Immature natural killer cell (primary cell): ENCODE measurements at regions not wholly inside any gene's neighbourhood (a gene's known extent, or its start where the extent isn't known, plus 50 kb on each side); places are given as distances from the start of the nearest gene placed in this dataset.

Experiments
- DNase-seq, 3 donors: peaks; one replicate each; pipeline ENCODE4 v3.0.0; 2022; ENCODE audit warnings: mixed read lengths in 1 of 3
- H3K27ac Mint-ChIP-seq, 6 donors: one replicate each; pipeline ENCODE4 v1.8.0; 2020; ENCODE audit warnings: mixed read lengths in 6 of 6, mild to moderate bottlenecking in 5 of 6, inconsistent platforms in 4 of 6, moderate library complexity in 3 of 6
- H3K27me3 Mint-ChIP-seq, 3 donors: one replicate each; pipeline ENCODE4 v1.8.0; 2020 to 2021; ENCODE audit warnings: low read depth in 3 of 3, mild to moderate bottlenecking in 3 of 3, mixed read lengths in 3 of 3, moderate library complexity in 3 of 3, inconsistent platforms in 1 of 3
- H3K36me3 Mint-ChIP-seq, 3 donors: one replicate each; pipeline ENCODE4 v1.8.0; 2020; ENCODE audit warnings: mixed read lengths in 3 of 3, inconsistent platforms in 2 of 3, mild to moderate bottlenecking in 2 of 3
- H3K4me1 Mint-ChIP-seq, 2 donors: one replicate each; pipeline ENCODE4 v1.8.0; 2020; ENCODE audit warnings: inconsistent platforms in 2 of 2, mild to moderate bottlenecking in 2 of 2, mixed read lengths in 2 of 2, moderate library complexity in 1 of 2
- H3K4me3 Mint-ChIP-seq, 5 donors: one replicate each; pipeline ENCODE4 v1.8.0; 2020; ENCODE audit warnings: mild to moderate bottlenecking in 5 of 5, mixed read lengths in 5 of 5, inconsistent platforms in 3 of 5, moderate library complexity in 3 of 5
- H3K9me3 Mint-ChIP-seq, 6 donors: one replicate each; pipeline ENCODE4 v1.8.0; 2020; ENCODE audit warnings: mild to moderate bottlenecking in 6 of 6, mixed read lengths in 6 of 6, inconsistent platforms in 4 of 6, moderate library complexity in 3 of 6

DNA sequence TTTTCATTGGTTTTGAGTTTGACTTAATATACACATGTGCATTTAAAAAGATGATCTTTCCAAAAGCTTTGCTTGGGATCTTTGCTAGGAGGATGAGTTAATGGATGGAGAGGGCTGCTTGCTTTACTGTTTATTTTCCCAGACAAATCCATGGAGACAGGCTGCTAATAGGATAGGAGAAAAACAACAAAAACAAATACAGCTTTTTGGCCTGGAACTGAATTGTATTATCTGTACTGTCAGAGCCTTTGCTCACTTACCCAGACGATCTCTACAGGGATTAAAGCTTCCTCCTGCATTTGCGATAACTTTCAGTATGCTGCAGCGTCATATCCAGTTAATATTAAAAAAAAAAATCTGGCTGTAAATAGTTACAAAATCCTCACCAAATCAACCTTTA, 190.8 kb upstream of the NUDT6 start:
- H3K4me1 Mint-ChIP-seq, result no peaks in the 10 kb centered on the region
- no peak overlapping the region for H3K4me3 Mint-ChIP-seq

DNA sequence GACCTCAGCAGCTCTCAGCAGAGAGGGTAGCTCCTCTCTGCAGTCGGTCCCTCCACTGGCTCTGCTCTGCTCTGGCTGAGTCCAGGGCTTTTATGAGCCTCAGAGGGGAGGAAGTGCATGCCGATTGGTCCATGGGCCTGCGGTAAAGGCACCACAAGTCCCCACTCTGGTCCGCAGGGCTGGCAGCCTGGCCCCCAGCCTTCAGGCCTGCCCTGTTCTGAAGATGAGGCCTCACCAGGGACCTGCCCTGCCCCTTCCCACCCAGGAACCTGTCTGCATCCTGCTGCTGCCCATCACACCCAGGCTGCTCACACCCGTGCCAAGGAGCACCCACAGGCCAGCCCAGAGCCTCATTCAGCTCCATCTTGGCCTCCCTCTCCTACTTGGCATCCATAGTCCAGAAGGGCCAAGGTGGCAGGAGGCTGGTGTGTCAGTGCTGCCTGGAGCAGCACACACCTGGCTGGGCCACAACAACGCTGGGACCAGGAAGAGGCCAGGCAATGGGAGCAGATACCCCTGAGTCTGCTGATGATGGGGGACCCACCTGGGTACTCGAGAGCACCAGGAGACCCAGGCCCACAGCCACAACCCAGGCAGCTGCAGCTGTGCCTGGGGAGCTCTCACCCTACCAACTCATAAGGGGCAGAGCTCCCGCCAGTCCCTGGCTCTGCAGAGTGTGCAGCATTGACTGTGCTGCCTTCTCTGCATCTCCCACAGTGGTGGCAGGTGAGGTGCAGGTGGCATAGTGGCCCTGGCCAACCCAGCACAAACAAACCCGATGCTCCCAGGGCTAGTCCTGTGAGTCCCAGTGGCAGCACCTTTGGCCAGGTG, 191.9 kb upstream of the NUDT6 start:
- Mint-ChIP-seq H3K4me1 (no peaks in the 10 kb centered on the region), H3K9me3 (peaks cover 0 to 2% (median 0%) of the 10 kb centered on the region in 6 donors), H3K4me3 (no peak overlapping the region), H3K36me3 (peaks cover 0 to 4% (median 4%) of the 10 kb centered on the region in 3 donors), H3K27me3 (no peaks in the 10 kb centered on the region), H3K27ac (no peak overlapping the region)
- no peak for DNase-seq

More for the DNA sequence above, 190.8 kb upstream of the NUDT6 start:
- peaks cover 0 to 2% (median 0%) of the 10 kb centered on the region in 6 donors for H3K9me3 Mint-ChIP-seq
- H3K36me3 Mint-ChIP-seq, result peaks cover 0 to 4% (median 0%) of the 10 kb centered on the region in 3 donors
- H3K27ac Mint-ChIP-seq, result no peak overlapping the region
- DNase-seq, result no peak
- no peaks in the 10 kb centered on the region for H3K27me3 Mint-ChIP-seq

GRCh38 chr4:123114915-123115756, 192.7 kb upstream of the NUDT6 start:
- Mint-ChIP-seq H3K27ac (no peak overlapping the region), H3K9me3 (peaks cover 0 to 2% (median 0%) of the 10 kb centered on the region in 6 donors), H3K36me3 (peaks cover 0 to 8% (median 4%) of the 10 kb centered on the region in 3 donors), H3K4me3 (no peak overlapping the region), H3K4me1 (no peaks in the 10 kb centered on the region), H3K27me3 (no peaks in the 10 kb centered on the region)
- no peak for DNase-seq

- H3K27me3 Mint-ChIP-seq, result no peaks in the 10 kb centered on the region
- peaks cover 0 to 8% (median 4%) of the 10 kb centered on the region in 3 donors for H3K36me3 Mint-ChIP-seq
- no peak overlapping the region for H3K27ac Mint-ChIP-seq
- no peak for DNase-seq
- no peak overlapping the region for H3K4me3 Mint-ChIP-seq
- no peaks in the 10 kb centered on the region for H3K4me1 Mint-ChIP-seq
- peaks cover 0 to 2% (median 0%) of the 10 kb centered on the region in 6 donors for H3K9me3 Mint-ChIP-seq
These were observed 194.0 kb upstream of the NUDT6 start for GRCh38 chr4:123116412-123116811.

- H3K27ac Mint-ChIP-seq, result no peak overlapping the region
- no peak for DNase-seq
- no peaks in the 10 kb centered on the region for H3K4me1 Mint-ChIP-seq
These were observed 198.1 kb upstream of the NUDT6 start for GRCh38 chr4:123120473-123120872.

DNA sequence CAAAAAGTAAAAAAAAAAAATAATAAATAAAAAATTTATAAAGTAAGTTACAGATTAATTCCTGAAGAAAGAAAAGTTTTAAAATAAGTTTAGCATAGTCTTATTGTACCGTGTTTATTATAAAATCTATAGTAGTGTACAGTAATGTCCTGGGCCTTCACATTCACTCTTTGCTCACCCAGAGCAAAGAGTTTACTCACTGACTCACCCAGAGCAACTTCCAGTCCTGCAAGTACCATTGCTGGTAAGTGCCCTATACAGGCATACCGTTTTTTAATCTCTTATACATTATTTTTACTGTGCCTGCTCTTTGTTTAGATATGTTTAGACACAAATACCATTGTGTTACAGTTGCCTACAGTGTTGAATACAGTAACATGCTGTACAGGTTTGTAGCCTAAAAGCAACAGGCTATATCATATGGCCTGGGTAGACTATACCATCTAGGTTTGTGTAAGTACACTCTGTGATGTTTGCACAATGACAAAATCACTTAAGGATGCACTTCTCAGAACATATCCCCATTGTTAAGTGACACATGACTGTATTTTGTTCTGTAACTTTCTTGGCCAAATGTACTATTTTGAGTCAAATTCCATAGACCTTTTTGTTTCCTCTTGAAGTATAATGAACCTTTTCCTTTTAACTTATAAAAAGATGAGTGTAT, 199.0 kb upstream of the NUDT6 start:
- Mint-ChIP-seq H3K27me3 (no peaks in the 10 kb centered on the region), H3K36me3 (peaks cover 0 to 18% (median 7%) of the 10 kb centered on the region in 3 donors), H3K27ac (no peak overlapping the region), H3K9me3 (no peaks in the 10 kb centered on the region), H3K4me3 (no peak overlapping the region), H3K4me1 (no peaks in the 10 kb centered on the region)
- DNase-seq, result no peak

More at GRCh38 chr4:123120473-123120872, 198.1 kb upstream of the NUDT6 start:
- Mint-ChIP-seq H3K27me3 (no peaks in the 10 kb centered on the region), H3K9me3 (no peaks in the 10 kb centered on the region), H3K4me3 (no peak overlapping the region), H3K36me3 (peaks cover 0 to 9% (median 7%) of the 10 kb centered on the region in 3 donors)

GRCh38 chr4:123125477-123125876, 203.1 kb upstream of the NUDT6 start:
- no peak overlapping the region for H3K27ac Mint-ChIP-seq
- no peak overlapping the region for H3K4me3 Mint-ChIP-seq
- H3K9me3 Mint-ChIP-seq, result no peaks in the 10 kb centered on the region
- peaks cover 0 to 14% (median 3%) of the 10 kb centered on the region in 3 donors for H3K36me3 Mint-ChIP-seq
- no peaks in the 10 kb centered on the region for H3K27me3 Mint-ChIP-seq
- no peak for DNase-seq
- H3K4me1 Mint-ChIP-seq, result no peaks in the 10 kb centered on the region

DNA sequence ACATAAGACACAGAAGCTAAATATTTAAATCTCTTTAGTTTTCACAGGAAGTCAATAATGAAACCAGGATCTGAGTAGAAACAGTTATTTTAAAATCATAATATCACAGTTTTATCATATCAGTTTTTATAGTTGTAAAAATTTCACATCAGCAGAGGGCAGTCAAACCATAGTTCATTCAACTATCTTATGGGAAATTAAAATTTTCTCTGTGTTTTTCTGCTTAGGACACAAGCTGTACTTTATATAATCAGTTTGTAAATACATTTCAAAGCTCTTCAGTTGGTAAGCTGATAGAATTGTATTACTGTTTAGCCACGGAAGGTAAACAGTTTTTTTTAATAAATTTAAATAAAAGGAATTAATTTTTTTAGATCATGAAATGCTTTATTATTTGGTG, 204.8 kb upstream of the NUDT6 start:
- H3K36me3 Mint-ChIP-seq, result peaks cover 0 to 14% (median 3%) of the 10 kb centered on the region in 3 donors
- DNase-seq, result peak in 1 of 3 donors; percentile 7
- H3K27me3 Mint-ChIP-seq, result no peaks in the 10 kb centered on the region
- H3K4me3 Mint-ChIP-seq, result no peak overlapping the region
- H3K9me3 Mint-ChIP-seq, result no peaks in the 10 kb centered on the region
- H3K27ac Mint-ChIP-seq, result no peak overlapping the region
- H3K4me1 Mint-ChIP-seq, result no peaks in the 10 kb centered on the region

DNA sequence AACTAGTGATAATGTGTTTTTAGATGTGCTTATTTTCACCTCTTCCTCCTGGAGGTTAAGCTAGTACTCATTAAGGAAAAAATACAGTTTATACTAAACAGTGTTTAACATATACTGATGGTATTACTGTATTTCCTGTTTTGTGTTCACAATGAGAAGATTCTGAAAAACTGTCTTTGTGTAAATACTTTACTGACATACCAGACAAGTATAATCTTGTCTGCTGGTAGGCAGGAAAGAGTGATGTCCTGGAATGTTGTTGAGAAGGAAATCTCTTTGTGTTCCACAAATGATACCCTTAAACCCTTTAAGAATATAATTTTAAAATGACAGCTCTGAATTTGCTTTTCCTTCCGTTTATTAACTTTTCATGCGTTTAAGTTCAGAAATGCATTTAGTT, 205.5 kb upstream of the NUDT6 start:
- Mint-ChIP-seq H3K27me3 (no peaks in the 10 kb centered on the region), H3K27ac (peak overlapping the region in 1 of 6 donors; percentile 56), H3K36me3 (peaks cover 0 to 14% (median 3%) of the 10 kb centered on the region in 3 donors), H3K9me3 (no peaks in the 10 kb centered on the region), H3K4me1 (no peaks in the 10 kb centered on the region), H3K4me3 (no peak overlapping the region)
- DNase-seq, result no peak

GRCh38 chr4:123133397-123134050, 211.1 kb upstream of the NUDT6 start:
- no peak overlapping the region for H3K4me3 Mint-ChIP-seq
- no peaks in the 10 kb centered on the region for H3K27me3 Mint-ChIP-seq
- no peaks in the 10 kb centered on the region for H3K4me1 Mint-ChIP-seq
- no peak for DNase-seq
- H3K27ac Mint-ChIP-seq, result no peak overlapping the region
- H3K36me3 Mint-ChIP-seq, result no peaks in the 10 kb centered on the region
- no peaks in the 10 kb centered on the region for H3K9me3 Mint-ChIP-seq

DNA sequence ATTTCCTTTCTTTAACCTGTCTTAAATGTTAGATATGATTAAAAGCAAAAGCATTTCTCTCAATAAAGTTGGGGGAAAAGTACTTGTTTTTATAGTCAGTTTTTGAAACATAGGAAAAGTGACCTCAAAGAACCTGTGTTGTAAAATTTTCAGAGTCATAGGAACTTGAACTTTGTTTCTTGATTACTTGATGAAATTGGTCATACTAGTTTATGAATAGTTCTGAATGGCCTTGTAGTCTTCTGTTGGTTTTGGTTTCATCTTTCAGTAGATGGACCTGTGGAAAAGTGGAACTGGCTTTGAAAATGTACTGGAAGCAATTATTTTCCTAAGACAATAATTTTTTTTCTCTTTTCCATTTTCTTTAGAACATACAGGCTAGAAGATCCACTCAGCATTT, 222.2 kb upstream of the NUDT6 start:
- peaks cover 8 to 21% (median 10%) of the 10 kb centered on the region in 3 donors for H3K36me3 Mint-ChIP-seq
- H3K4me3 Mint-ChIP-seq, result no peak overlapping the region
- H3K27me3 Mint-ChIP-seq, result no peaks in the 10 kb centered on the region
- DNase-seq, result no peak
- H3K9me3 Mint-ChIP-seq, result no peaks in the 10 kb centered on the region
- H3K27ac Mint-ChIP-seq, result no peak overlapping the region
- no peaks in the 10 kb centered on the region for H3K4me1 Mint-ChIP-seq

DNA sequence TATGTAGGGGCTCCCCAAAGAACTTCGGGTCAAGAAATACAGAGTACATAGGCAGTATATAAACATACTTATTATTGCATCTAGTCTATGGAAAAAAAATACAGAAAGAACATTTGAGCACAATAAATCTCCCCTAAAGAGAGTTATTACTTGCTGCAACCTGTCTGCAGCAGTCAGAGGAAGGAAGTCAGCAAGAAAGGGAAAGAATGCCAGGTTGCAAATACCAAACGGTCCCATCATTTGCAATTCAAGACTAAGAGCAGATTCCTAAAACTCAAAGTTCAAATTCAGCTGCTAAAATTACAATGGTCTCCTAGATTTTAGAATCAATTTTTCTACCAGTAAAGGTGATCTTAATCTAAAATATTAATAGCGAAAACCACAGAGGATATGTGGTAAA, 236.2 kb upstream of the NUDT6 start:
- no peak overlapping the region for H3K27ac Mint-ChIP-seq
- H3K4me3 Mint-ChIP-seq, result no peak overlapping the region
- DNase-seq, result no peak
- peaks cover 0 to 1% (median 0%) of the 10 kb centered on the region in 3 donors for H3K27me3 Mint-ChIP-seq
- no peaks in the 10 kb centered on the region for H3K9me3 Mint-ChIP-seq
- H3K36me3 Mint-ChIP-seq, result no peaks in the 10 kb centered on the region
- H3K4me1 Mint-ChIP-seq, result no peaks in the 10 kb centered on the region

DNA sequence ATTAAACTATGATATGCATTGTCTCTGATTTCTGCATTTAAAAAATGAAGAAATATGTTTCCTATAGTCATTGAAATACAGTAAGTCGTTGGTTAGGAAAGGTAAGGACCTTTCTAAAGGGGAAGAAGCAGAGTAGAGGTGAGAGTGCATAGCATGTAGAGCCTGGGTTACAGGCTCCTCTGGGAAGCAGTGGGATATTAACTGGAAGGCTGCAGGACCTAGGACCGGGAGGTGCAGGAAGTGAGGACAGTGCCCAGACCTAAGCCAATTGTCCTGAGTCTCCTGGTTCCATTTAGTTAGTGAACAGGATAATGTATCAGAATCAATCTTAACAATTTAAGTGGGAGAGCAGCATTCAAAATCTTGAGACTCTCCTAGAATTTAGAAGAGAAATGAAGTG, 237.1 kb upstream of the NUDT6 start:
- Mint-ChIP-seq H3K4me1 (no peaks in the 10 kb centered on the region), H3K4me3 (no peak overlapping the region), H3K36me3 (no peaks in the 10 kb centered on the region), H3K27ac (peak overlapping the region in 1 of 6 donors; percentile 15), H3K9me3 (no peaks in the 10 kb centered on the region), H3K27me3 (no peaks in the 10 kb centered on the region)
- no peak for DNase-seq
